Left lung (tissue), 4 donors: ENCODE measurements at regions not wholly inside any gene's neighbourhood (a gene's known extent, or its start where the extent isn't known, plus 50 kb on each side); places are given as distances from the start of the nearest gene placed in this dataset.

Experiments
- ATAC-seq: fragments of 200-7000 bp; cut with Tn5 transposase; one replicate; pipeline ENCODE4 v1.9.1; 2020; ENCODE audit warnings: moderate library complexity
- DNase-seq, 4 donors: peaks; one replicate each; pipeline ENCODE4 v3.0.0-alpha.2; 2013 to 2020
- H3K27ac ChIP-seq, 2 donors: fragments of 200-600 bp; sonication (generic) in 1 of 2; one replicate each; pipeline versions ENCODE4 v1.5.0 to v1.8.0; 2020 to 2021
- H3K27me3 ChIP-seq, 2 donors: fragments of 200-600 bp; sonication (generic) in 1 of 2; one replicate each; pipeline versions ENCODE4 v1.5.0 to v1.8.0; 2020 to 2021
- H3K36me3 ChIP-seq, 2 donors: fragments of 200-600 bp; sonication (generic) in 1 of 2; one replicate each; pipeline versions ENCODE4 v1.5.0 to v1.8.0; 2020 to 2021
- H3K4me1 ChIP-seq, 2 donors: fragments of 200-600 bp; one replicate each; pipeline ENCODE4 v1.8.0; 2021
- H3K4me3 ChIP-seq, 2 donors: fragments of 200-600 bp; sonication (generic) in 1 of 2; one replicate each; pipeline versions ENCODE4 v1.5.0 to v1.8.0; 2020 to 2021; ENCODE audit warnings: mild to moderate bottlenecking in 1 of 2
- H3K9me3 ChIP-seq, 2 donors: fragments of 200-600 bp; sonication (generic) in 1 of 2; one replicate each; pipeline versions ENCODE4 v1.5.0 to v1.8.0; 2020 to 2021
- CTCF ChIP-seq, 2 donors: fragments of 200-600 bp; sonication (generic) in 1 of 2; IDR thresholded peaks; one replicate each; pipeline versions ENCODE4 v1.5.0 to v1.8.0; 2021; ENCODE audit warnings: antibody characterized with exemption in 2 of 2
- intact Hi-C, 2 donors: fragments of 100-400 bp; cut with DNase I; formaldehyde crosslinking; loops; one replicate each; pipeline versions ENCODE4 v1.11.2 to v1.14.2; 2022
- donor health status: DM: no; HTN: yes; CAD: no.
- donor health status: DM: no; HTN: no; CAD: no.

- no peak for ATAC-seq
- intact Hi-C loops: no loop called here
These were observed 84.8 kb upstream of the PTPRM start for GRCh38 chr18:7482342-7482741.

GRCh38 chr18:7485616-7486015 is 81.5 kb upstream of the PTPRM start:
- Histone ChIP-seq H3K9me3 (no peaks in the 10 kb centered on the region), H3K36me3 (no peaks in the 10 kb centered on the region), H3K27me3 (no peaks in the 10 kb centered on the region), H3K4me3 (no peak overlapping the region), H3K4me1 (no peaks in the 10 kb centered on the region), H3K27ac (no peak overlapping the region)
- DNase-seq (no peak), ATAC-seq (no peak)
- intact Hi-C loops: no loop called here
- TF ChIP-seq CTCF (IDR thresholded peaks at IDR 0.05): no peak

More at GRCh38 chr18:7482342-7482741, 84.8 kb upstream of the PTPRM start:
- Histone ChIP-seq H3K36me3 (no peaks in the 10 kb centered on the region), H3K27me3 (no peaks in the 10 kb centered on the region), H3K4me1 (no peaks in the 10 kb centered on the region), H3K27ac (no peak overlapping the region), H3K4me3 (no peak overlapping the region), H3K9me3 (no peaks in the 10 kb centered on the region)
- TF ChIP-seq CTCF (IDR thresholded peaks at IDR 0.05): no peak
- no peak for DNase-seq

GRCh38 chr18:7488571-7488970 is 78.5 kb upstream of the PTPRM start:
- no peak for TF ChIP-seq CTCF (IDR thresholded peaks at IDR 0.05)
- H3K4me1 ChIP-seq: no peaks in the 10 kb centered on the region
- H3K27ac ChIP-seq: no peak overlapping the region
- H3K27me3 ChIP-seq: no peaks in the 10 kb centered on the region
- intact Hi-C loops: no loop called here
- DNase-seq (no peak), ATAC-seq (peak; percentile 56)
- no peak overlapping the region for H3K4me3 ChIP-seq
- no peaks in the 10 kb centered on the region for H3K36me3 ChIP-seq
- no peaks in the 10 kb centered on the region for H3K9me3 ChIP-seq

GRCh38 chr18:7490104-7490503 is 77.0 kb upstream of the PTPRM start:
- H3K4me1 ChIP-seq: no peaks in the 10 kb centered on the region
- ATAC-seq (no peak), DNase-seq (no peak)
- H3K27me3 ChIP-seq: no peaks in the 10 kb centered on the region
- no peak overlapping the region for H3K4me3 ChIP-seq
- H3K27ac ChIP-seq: no peak overlapping the region
- no peak for TF ChIP-seq CTCF (IDR thresholded peaks at IDR 0.05)
- no peaks in the 10 kb centered on the region for H3K9me3 ChIP-seq
- H3K36me3 ChIP-seq: no peaks in the 10 kb centered on the region
- intact Hi-C loops: no loop called here

DNA sequence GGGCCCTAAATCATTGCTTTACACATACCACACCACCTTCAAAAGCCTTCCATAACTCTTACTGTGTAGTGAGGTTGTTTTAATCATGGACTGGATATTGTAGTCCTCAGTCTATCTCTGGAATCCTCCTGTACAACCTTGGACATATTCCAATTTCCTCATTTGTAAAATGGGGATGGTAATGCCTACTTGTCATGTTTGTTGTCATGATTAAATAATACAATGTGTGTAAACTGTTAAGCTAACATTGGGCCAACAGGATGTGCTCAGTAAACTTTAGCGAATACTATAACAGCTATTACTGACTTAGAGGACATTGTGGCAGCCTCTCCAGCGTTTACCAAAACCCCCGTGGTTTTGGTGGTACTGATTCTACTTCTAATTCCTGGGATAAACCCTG is 74.7 kb upstream of the PTPRM start:
- intact Hi-C loops: no loop called here
- DNase-seq: no peak
- no peak overlapping the region for H3K27ac ChIP-seq
- H3K36me3 ChIP-seq: no peaks in the 10 kb centered on the region
- H3K9me3 ChIP-seq: no peaks in the 10 kb centered on the region
- TF ChIP-seq CTCF (IDR thresholded peaks at IDR 0.05): no peak
- no peaks in the 10 kb centered on the region for H3K27me3 ChIP-seq
- H3K4me1 ChIP-seq: no peaks in the 10 kb centered on the region
- ATAC-seq: no peak
- H3K4me3 ChIP-seq: no peak overlapping the region
